Stromal cell of bone marrow (primary cell): ENCODE measurements at regions not wholly inside any gene's neighbourhood (a gene's known extent, or its start where the extent isn't known, plus 50 kb on each side); places are given as distances from the start of the nearest gene placed in this dataset.

Experiments
- DNase-seq: peaks from one replicate; pipeline ENCODE4 v3.0.0-alpha.2; 2012; ENCODE audit warnings: low read depth

DNA sequence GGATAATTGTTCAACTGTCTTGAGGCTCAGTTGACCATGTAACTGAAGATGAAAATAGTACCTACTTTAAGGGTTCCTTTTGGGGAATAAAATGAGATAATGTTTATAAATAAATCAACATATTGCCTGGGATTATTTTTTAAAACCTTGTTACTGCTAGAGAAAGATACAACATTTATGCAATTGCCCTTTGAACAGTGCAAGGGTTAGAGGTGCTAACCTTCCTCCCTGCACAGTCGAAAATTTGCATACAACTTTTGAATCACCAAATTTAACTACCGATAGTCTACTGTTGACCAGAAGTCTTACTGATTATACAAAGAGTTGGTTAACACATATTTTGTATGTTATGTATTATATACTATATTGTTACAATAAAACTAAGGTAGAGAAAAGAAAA is 750.0 kb downstream of the EFNB2 start:
- no peak for DNase-seq

DNA sequence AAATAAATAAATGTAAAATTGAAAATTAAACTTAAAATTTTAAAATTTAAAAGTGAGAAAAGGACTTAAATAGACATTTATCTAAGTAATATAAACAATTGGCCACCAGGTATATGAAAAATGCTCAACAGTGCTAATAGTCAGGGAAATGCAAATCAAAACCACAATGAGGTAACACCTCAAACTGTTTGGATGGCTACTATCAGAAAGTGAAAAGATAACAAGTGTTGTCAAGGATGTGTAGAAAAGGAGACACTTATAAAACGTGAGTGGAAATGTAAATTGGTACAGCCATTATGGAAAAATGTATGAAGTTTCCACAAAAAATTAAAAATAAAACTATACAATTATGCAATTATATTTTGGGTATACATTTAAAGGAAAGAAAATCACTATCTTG is 752.2 kb downstream of the EFNB2 start:
- no peak for DNase-seq

DNA sequence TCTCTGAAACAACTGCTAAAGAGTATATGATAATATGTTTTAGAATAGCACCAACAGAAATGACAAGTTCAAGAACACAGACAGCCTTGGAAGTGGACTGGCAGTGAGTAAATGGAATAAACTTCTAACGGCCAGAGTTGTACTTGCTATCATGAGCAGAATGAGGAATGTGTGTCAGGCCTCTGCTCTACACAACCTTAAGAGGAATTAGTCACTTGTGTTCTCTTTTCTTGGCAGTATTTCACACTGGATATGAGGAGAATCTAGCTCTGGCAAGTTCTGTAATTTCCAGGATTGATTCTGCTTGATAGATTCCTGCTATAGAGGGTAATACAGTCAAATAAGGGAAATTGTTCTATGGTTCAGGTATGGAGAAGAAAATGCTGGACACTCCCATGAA is 757.3 kb downstream of the EFNB2 start:
- peak; percentile 29 for DNase-seq

DNA sequence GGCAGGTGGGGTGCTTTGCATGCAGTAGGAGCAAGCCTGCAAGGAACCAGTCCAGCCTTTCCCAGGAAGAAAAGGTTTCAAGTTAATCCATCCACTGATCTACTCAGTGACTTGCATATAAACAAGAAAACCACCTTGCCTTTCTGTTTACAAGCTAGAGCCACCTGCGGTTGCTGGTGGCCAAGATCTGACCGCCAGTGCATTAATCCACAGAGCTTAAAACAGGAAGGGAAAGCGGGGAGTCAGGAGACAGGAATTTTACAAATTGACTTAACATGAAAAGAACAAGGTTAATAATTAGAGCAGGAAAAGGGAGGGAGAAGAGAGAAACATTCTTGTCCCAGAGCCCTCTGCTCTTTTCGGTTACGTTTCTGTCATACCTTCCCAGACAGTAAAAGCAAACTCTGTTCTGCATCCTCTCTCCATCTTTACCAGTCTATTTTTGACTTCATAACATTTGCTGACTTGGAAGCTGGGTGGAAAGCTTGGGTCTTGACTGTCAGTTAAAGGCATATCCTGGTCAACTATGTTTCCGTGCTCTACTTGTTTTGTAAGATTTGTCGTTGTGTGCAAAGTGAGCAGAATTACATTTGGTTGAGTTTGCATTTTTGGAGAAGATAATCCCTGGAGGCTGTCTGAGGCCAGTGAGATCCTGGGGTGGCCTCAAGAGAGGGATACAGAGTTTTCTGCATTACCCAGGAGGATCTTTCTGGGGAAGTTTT is 760.6 kb downstream of the EFNB2 start:
- DNase-seq, result no peak

DNA sequence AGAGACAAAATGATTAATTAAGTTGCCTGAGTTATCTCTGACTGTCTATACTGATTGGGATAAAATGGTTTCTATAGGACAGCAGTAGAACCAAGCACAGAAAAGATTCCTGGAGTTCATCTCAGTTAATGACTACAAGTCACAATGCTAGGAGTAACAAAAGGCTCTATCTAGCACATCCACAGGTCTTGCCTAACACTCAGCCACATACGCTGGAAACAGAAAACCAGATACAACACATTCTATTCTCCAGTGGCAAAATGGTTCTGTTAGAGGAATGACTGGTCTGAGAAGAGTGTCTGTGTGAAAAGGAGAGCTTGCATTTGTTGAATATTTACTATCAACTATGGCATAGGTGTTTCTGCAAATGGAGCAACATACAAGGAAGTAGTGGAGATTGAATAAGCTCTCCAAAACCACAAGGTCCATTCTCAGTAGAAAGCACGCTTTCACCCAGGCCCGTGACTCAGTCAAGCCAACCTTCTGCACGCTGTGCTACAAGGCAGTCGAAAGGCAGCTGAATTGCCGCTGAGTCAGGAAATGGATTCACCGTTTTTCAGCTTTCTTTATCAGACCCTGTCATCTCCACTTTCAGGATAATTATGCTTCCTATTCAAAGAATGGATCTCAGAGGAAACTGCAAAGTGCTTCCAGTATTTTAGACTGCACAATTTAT is 761.5 kb downstream of the EFNB2 start:
- DNase-seq, result no peak

DNA sequence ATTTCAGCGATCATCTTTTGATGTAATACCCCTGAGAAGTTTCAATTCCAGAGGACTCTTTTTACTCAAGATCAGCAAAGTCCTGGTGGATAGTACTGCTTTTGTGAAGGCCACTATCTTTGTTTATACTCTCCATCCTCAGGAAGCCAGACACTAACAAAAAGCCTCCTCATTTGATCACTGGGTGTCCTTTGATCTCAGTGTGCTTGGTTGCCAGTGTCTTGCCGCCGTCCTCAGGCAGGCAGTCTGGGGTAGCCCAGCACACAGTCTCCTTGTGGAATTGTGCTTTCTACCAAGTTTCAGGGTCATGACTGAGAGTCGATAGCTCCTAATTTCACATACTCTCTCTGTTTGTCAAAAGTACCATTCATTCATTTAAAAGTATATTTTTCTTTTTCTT is 762.2 kb downstream of the EFNB2 start:
- no peak for DNase-seq

DNA sequence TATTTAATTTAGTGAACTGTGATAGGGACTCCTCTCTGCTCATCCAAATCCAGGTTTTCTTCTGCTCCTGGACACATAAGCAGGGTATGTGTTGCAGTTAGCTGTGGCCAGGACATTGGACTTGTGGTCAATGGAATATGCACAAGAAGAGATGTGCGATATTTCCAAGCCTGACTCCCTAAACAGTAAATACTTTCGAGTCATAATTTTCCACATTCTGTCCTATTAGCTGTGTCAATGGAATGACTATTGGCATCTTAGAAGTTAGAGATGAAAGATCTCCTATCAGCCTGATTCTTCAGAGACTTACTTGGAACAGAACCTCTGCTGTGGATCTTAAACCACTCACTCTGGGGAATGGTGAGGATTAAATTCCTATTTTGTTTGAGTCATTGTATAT is 771.0 kb downstream of the EFNB2 start:
- peak; percentile 27 for DNase-seq

DNA sequence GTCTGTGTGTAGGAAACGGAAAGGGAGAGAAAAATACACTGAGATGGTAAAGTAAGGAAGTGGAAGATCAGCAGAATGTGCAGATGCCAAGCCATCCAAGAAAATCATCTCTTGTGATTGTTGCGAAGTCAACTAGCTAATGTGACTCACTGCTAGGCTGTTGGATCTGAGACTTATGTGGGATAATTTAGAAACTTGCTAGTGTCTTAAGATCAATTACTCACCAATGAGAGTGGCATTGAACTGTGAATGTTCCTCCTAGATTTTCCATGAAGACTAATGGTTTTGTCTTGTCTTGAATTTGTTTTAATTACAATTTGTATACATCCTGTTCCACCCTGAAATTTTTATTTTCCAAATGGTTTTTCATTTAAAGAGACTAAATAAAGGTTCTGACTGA is 771.6 kb downstream of the EFNB2 start:
- DNase-seq, result peak; percentile 45

DNA sequence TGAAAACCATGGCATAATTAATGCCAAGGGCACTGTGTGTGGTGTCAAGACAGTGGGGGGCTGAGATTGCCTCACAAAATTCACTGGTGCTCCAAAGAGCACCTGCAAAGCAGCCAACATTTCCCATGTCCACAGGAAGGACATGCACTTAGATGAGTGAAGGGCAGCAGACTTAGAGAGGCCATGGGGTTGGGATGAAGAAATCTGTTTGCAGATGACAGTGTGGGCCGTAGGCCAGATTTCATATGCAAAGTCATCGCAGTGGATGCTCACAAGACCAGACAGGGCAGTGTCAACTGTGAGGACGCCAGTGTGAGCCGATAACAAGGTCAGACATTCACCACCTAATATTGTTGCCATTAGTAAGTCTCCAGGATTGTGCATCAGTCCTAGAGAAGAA is 773.4 kb downstream of the EFNB2 start:
- no peak for DNase-seq

DNA sequence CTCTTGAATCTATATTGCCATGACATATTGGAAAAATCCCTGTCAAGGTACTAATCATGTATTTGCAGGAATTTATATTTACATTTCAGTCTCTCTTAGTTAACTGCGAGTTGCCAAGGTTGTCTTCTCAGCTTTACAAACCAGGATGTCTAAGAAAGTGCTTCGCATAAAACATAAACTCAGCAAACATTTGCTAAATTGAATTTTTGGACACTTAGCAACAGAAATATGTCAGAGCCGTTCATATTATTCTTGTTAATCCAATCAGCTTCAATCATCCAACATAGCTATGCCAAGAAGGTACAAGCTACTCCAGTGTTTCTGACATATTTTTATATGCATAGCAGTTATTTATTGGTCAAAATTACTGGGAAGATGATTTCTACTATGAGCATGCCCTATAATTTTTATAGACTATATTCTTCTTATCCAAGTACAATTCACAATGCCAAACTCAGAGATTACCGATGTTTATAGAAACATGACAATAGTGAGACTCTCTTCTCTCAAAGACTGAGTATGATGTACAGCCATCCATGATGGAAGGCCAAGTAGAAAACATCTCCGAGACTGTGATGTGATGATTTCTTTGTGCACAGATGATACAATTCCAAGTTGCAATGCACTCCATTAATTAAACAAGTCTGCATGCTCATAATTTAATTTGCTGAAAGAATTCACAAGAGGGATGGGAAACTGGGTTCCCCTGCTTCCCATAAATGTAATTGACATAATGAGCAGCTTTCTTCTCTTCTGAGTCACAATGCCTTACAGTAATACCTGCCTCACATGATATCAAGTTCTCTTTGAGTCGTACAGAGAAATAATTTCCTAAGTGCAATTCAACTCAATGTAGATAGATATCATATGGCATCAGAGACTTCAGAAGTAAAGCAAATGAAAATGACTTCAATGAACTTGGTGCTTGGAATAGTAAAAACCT is 776.3 kb downstream of the EFNB2 start:
- no peak for DNase-seq

DNA sequence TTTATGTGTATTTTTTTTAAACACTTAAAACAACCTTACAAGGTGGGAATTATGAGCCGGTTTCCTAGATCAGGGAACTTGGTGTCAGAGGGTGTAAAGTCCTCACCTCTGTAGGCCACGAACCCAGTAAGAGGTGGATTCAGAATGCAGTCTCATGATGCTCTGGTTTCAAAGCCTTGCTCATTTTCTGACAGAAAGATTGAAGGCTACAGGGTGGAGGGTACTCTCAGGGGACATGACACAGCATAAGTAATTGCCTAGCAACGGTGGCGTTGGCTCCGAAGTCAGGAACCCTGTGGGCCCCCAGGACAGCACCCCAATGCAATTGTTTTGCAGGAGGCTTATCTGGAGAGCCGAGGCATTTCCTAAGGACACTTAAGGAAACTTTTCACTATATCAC is 794.7 kb downstream of the EFNB2 start:
- no peak for DNase-seq

DNA sequence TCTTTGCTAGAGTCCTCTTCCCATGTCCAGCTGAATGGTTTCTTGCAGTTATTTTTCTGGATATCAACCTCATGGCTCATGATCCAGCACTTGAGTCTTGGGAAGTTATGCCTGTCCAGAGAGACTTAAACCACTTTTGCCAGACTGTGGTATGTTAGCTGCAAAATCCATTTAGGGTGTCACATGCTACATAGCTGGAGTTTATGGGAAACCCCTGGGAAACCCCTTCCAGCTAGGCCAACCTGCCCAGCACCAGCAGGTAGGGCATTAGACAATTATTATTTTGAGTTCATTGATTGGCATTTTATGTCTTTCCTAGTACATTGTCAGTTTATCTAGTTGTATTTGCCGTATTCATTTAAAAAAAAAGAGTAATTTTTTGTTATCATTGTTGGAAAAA is 797.8 kb downstream of the EFNB2 start:
- no peak for DNase-seq

DNA sequence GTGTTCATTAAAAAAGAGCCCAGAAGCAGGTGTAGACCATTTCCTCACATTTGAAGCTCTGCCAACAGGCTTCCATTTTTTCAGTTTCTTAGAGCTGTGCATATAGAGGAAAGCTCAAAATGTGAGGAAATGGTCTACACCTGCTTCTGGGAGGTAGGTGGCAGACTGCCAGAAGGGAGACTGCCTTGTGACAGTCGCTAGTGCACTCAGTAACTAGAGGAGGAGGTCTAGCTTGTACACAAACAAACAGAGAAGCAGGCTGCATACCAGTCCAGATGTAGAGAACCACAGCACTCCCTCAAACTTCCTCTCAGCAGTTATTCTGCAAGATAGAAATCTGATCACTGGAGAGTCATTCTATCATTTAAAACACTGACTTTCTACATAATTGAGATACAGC is 800.2 kb downstream of the EFNB2 start:
- DNase-seq, result no peak

DNA sequence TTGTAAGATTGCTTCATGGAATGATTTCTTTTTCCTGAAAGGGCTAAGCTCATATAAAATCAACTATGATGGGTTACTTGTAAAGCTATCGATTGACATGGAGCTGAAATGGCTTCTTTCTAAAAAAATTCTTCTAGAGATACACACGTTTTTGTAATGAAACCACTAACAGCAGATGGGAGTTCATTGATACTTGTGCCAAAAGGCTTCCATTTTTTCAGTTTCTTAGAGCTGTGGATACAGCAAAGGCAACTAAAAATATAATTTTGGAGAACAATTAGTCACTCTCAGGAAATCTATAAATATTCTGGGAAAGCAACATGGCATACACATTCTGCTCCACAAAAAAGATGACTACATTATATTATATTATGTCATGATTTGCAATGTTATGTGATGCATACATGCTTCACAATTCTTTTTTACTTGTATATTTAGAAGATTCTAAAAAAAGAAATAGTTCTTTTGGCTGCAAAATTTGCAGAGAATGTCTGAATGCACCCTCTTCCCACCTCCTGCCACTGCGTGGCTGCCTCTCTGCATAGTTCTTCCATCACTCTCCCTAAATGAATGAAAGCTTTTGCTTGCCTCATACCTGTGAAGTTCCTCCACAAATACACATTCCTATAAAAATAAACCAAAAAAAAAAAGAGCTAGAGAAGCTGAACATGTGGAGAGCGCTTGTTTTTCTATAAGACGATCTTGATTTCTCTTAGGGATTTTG is 802.5 kb downstream of the EFNB2 start:
- no peak for DNase-seq

DNA sequence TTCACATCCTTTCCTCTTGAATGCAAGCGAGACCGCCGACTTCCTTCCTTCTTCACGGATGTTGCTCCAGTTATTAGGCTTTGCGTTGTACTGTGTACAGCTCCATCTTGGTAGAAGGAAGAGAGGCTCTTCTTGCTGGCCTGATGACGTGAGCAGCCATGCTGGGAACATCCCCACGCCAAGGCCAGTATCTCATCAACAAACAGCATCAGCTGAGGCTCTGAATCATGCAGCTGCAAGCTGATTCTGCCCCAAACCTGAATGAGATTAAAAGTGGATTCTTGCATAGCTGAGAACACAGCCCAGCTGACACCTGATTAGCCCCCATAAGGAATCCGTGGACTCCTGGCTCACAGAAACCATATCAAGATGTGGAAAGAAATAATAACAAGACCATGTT is 809.6 kb downstream of the EFNB2 start:
- DNase-seq, result no peak

DNA sequence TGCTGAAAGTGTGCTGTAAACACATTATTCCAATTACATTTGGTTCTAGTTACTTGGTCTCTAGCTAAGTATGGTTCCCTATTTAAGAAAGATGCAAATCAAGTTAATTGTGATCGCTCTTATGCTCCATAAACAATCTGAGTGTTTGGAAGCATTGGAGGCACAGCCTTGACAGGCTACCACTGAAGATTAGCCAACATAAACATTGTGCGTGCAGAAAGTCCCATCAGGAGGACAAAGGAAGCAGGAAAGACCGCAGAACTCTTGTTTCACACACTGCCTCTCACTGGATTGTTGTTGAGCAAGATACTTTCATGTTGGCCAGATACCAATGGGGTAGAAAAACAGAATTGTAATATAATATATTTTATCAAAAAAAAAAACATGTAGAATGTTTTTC is 814.4 kb downstream of the EFNB2 start:
- peak; percentile 48 for DNase-seq

DNA sequence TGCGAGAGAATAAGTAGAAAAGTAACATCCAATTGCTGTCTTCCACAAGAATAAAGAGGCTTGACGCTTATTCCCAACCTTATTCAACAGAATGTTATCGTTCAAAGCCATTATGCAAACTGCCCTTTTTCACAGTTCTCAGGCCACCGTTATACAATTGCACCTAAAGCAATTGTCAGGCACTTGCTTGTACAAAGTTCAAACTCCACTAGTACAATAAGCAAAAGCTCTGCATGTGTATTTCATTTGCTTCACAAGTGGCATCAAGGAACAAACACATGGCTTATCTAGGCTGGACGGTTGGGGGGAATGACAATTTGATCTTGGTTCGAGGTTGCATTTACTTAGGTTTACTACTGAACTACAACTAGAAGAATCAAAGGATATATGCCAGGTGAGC is 815.6 kb downstream of the EFNB2 start:
- DNase-seq, result no peak

DNA sequence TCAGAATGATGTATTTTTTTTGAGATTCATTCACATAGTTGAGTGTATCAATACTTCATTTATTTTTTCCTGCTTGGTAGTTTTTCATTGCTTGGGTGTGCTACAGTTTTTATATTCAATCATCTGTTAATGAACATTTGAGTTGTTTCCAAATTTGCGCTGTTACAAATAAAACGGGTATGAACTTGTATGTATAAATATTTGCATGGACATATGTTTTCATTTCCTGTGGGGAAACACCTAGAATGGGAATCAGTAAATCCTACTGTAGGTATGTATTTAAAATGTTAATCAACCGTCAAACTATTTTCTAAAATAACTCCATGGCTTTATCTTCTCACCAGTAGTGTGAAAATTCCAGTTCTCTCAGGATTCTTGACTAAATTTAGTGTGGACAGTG is 826.3 kb downstream of the EFNB2 start:
- DNase-seq, result no peak

DNA sequence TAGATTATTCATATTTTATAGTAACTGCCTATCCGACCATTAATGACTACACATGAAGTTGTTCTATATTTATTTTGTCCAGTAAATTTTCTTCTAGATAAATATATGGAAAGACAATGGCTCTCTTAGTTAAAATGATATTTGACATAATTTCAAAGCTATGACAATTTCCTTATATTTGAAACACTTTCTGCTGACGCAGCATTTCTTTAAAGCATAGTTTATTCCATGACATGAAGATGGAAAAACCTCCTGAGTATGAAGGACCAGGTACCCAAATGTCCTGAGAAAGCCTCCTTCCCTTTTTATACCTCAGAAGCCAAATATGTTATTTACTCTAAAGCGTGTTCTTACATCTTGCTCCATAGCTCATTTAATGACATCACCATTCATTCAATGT is 831.6 kb downstream of the EFNB2 start:
- DNase-seq, result no peak

DNA sequence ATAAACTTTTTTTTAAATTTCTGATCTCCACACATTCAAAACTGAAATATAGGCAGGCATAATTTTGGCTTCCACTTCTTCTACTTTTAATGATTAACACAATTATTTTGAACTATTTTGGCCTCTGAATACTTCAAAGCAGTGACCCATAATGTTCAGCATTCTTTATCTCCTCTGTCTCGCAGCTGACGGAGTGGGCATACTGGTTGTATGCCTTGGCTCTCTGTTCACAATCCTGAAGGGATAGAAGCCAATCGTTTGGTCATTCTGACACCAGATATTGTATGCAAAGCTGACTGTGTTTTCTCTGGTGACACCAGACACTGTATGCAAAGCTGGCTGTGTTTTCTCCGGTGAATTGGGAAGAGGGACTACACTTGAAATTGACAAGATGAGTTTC is 833.0 kb downstream of the EFNB2 start:
- DNase-seq, result no peak

DNA sequence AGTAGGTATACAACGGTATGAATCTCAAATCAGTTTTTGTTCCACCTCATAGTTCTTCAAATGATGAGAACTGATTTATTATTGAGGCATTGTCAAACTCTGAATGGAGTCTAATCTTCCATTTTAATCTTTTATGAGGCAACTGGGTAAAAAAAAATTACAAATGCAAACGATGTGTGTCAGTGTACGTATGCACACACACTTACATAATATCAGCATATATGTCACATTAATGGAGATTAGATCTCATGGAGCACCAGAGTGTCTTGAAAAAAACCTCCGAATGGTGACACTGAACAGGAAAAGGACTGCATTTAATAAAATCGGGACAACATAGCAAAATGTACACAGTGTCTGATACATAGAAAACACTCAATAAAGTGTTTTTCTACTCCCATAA is 842.7 kb downstream of the EFNB2 start:
- DNase-seq, result no peak

DNA sequence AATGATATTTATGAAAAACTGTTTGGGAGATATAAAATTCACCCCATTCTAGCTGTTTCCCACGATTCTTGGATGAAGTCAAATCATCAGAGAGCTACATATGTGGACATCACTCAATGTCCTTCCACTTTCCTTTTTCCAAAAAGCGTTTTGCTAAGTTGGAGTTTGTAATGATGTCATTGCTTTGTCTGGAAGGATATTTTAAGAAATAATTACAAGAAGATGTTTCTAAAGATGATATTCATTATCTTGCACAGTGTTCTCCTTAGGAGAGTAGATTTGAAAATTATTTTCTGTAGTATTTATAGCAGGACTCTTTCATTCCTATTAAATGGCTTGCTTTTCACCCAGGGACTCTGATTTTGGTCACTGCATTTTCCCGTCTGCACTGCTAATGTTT is 851.2 kb downstream of the EFNB2 start:
- DNase-seq, result no peak
